ENCODE measurements at regions not wholly inside any gene's neighbourhood (a gene's known extent, or its start where the extent isn't known, plus 50 kb on each side); places are given as distances from the start of the nearest gene placed in this dataset.
"Not testable (repeated sequence)": the region's sequence is repeated elsewhere in the genome, so short reads cannot be mapped to it uniquely, and the experiment has no call there.

DNA sequence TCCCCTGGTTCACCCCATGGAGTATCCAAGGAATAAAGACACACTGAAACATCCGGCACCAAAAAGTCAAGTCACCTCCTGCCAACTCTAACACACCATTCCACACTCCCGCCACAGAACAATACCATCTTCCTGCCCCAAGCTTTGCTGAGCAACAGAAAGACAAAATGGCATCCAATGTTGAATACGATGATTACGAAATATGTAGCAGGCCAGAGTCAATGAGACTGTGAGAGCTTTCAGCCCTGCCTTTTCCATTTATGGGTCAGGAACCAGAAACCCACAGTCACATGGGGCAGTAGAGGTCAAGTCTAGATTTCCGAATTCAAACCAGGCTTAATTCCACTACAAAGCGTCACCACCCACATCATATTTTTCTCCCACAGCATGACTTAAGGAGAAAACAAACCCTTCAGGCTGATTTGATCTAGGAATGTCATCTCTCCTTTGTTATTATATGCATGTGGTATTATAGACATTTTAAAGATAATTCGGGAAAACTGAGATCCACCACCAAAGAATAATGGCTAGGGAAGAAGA is 249.8 kb downstream of the SETD4 start:
- DNase-seq (ENCODE audit: low read depth): no peak

DNA sequence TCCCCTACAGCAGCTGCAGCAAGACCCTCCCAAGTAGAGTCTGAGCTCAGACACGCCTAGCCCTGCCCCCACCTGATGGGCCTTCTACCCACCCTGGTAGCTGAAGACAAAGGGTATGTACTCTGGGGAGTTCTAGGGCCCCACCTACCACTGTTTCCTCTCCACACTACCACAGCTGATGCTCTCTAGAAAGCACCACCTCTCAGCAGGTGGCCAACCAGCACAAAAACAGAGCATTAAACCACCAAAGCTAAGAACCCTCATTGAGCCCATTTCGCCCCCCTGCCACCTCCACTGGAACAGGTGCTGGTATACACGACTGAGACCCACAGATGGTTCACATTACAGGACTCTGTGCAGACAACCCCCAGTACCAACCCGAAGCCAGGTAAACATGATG is 258.9 kb downstream of the SETD4 start:
- no peak for DNase-seq (ENCODE audit: low read depth)

DNA sequence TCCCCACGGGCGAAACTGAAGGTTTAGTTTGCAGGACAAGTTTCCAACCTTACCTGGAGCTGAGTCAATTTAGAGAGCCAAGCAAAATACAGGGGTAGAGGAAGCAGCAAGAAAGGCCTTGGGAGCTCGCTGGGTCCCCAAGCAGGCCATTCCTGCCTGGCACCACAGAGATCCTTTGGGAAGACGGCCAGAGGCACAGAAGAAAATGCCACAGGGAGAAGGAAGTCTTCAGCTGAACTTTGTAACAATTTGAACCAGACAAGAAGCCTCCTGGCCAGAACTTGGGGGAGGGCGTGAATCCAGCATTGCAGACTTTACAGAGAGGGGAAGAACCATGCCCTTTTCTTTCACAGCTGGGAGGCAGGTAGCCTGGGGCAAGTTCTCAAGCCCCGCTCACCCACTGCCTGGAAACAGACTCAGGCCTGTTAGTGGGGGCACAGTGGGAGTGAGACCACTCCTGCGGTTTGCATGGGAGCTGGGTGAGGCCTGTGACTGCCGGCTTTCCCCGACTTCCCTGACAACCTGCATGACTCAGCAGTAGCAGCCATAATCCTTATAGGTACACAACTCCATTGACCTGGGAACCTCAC is 259.4 kb downstream of the SETD4 start:
- DNase-seq (ENCODE audit: low read depth): not testable (repeated sequence)

DNA sequence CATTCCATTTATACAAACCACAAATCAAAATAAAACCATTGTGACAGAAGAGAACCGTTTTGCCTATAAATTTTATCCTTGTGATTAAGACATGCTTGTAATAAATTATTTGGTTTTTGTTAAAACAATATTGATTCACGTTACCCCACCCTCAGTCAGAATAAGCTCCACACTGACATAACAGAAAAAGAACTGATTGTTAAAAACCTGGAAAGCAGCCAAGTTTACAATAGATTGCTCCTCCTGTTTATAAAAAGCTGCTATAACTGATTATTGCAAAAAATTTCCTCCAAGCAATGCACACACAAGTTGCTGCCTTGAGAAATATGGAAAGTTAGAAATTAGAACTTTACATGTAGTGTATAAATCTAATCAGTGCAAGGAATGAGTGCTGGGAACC is 263.5 kb downstream of the SETD4 start:
- DNase-seq (ENCODE audit: low read depth): no peak

DNA sequence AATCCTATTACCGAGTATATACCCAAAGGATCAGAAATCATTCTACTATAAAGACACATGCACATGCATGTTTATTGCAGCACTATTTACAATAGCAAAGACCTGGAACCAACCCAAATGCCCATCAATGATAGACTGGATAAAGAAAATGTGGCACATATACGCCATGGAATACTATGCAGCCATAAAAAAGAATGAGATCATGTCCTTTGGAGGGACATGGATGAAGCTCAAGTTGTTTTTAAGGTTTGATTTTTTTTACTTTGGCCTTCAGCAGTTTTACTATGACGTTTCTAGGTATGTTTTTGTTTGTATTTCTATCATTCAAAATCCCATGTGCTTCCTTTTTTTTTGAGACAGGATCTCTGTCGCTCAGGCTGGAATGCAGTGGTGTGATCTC is 265.8 kb downstream of the SETD4 start:
- not testable (repeated sequence) for DNase-seq (ENCODE audit: low read depth)

DNA sequence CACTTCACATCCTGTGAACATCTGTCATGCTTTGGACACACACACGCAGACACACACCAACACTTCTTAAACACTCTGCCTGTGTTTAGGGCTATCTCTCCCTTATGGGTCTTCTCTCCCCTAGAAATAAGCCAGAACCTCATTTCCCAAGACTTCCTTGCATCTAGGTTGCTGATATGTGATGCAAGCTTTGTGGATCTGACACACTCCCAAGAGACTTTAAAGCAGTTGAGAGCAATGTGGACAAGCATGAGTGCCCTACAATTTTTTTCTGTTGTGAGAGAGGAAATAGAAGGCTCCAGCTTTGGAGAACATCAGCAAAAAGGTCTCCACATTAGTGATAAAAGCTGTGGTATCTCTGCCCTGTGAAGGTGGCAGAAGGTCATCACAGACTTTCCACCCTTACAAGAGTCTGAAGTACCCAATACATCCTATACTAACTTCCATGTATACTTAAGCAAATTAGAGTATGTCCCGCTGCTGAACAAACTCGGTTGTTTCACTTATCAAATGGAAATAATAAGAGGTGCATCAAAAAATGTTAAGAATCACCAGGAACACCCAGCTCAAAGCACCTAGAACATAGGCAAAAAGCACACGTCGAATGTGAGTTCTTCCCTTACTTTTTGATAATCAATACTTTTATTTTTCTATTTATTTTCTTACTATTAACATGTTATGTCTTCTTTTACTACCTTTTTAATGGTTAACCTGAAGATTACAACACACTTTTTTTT is 267.6 kb downstream of the SETD4 start:
- no peak for DNase-seq (ENCODE audit: low read depth)

DNA sequence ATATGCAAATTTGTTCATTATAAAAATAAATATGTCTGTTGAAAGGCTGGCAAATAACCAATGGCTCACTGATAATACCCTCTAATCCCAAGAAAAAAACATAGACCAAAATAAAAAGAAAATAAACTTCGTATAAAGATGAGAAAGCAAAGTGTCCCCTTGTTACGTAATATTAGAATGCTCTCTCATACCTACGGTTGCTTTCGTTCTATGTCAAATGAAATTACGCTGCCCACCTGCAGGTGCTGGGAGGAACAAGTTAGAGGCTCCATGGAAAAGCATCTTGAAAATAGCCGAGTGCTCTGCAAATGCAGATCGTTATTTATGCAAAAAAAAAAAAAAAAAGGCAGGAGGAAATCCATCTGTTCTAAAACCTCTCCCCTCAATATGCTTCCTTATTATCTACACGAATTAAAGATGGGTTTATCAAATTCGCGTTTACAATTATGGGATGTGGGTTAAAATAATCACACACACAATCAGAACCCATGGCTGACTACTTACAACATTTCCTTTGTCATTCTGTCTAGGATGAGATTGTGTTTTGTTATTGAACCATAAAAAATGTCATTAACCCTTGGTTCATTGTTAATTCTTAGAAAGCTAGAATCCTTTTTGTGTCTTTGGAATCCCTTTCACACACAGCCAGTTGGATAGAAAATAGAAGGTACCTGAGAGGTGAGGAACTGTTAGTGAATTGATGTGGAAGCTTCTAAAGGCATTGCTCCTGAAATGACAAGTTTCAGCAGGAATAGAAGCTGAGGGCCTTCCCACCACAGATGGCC is 268.6 kb downstream of the SETD4 start:
- DNase-seq (ENCODE audit: low read depth): no peak

DNA sequence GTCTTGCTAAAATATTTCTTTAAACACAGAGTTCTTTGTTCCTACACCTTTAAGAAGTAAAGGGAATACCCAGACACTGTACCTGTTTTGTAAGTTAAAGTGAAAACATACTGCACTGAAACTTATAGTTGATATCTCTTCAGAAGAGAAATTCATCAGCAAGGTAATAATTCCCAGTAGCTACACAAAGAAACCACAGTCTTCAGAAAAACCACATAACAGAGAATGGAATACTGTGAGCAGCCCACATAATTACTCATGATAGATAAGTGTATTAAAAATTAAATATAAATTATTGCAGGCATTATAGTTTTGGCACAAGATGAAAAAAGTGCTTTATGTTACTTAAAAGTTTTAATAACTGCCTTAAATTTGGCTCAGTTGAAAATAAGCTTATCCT is 276.6 kb downstream of the SETD4 start:
- no peak for DNase-seq (ENCODE audit: low read depth)

DNA sequence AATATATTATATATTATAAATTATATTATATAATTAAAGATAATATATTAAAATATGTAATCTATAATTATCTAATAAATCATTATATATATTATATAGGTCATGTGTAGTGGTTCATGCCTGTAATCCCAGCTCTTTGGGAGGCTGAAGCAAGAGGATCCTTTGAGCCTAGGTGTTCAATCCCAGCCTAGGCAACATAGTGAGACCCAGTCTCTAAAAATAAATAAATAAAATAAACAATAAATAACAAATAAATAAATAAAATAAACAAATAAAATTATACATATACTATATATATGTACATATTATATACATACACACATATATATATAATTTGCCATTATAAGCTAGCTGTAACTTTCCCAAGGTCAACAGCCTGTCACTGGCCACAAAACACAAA is 277.7 kb downstream of the SETD4 start:
- DNase-seq (ENCODE audit: low read depth): no peak

DNA sequence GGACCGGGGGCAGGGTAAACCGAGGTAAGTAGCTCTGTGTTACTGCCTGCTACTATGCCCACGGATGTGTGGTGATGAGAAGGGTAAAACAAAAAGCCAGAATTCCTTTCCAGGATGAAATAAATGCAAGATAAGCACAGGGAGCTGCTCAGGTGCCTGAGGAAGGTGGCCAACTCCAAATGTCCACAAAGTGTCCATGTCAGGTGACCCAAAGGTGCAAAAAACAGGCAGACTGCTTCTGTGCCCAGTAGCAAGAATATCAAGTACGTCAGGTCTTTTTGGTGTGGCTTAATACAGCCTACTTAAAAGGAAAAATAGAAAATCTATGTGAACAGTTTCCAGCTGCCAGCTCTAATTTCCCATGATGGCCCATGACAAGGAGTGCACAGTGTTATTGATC is 279.3 kb downstream of the SETD4 start:
- no peak for DNase-seq (ENCODE audit: low read depth)

DNA sequence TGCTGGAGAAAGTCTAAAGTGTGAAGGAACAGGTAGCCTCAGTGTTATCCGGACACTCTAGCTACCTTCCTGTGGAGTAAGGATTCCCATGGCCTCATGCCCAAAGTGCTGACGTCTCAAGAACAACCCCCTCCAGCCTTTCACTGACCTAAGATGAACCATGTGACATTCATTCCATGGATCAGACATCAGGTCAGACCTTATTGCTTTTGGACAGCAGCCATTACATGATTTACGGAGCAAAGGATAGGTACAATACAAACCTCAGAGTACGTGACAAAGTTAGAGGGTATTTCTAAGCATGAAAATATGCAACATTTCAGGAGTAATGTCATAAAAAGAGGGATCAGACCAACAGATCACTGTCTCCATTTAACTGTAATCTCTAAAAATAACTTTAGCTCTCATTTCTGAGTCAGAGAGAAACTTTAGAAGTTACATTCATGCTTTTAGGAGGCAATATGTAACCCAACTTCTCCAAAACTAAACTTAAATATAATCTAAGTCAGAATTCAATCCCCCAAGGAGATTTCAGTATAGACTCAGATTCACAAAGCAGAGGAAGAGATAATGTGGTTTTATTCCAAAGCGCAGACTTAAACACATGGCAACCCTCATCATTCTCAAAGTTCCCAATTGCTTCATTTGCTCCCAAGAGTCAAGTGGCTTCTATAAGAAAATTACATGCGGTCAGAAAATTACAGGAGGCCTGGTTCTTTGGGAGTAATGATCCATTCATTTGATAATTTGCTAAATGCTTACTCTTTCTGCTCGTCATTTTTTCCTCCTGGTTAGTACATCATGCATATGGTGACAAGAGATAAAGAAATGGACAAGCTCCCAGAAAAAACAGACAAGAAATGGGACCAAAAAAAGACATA is 280.4 kb downstream of the SETD4 start:
- DNase-seq (ENCODE audit: low read depth): peak; percentile 73

DNA sequence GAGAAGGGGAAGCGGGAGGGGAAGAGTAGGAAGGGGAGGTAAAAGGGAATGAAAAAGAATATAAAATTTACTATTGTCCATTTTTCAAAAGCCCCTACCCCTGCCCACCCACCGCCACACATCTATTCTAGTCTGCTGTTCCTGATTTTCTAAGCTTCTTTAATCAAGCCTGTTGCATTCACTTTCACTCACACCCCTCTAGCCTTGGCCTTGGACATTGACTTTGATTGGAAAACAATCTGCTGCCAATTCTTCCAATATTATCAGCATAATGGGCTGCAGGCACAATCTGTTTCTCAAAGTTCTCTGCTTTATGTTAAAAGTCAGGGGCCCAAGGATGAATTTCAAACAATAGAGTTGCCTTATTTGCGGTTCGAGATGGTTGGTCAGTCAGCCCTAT is 281.2 kb downstream of the SETD4 start:
- no peak for DNase-seq (ENCODE audit: low read depth)

DNA sequence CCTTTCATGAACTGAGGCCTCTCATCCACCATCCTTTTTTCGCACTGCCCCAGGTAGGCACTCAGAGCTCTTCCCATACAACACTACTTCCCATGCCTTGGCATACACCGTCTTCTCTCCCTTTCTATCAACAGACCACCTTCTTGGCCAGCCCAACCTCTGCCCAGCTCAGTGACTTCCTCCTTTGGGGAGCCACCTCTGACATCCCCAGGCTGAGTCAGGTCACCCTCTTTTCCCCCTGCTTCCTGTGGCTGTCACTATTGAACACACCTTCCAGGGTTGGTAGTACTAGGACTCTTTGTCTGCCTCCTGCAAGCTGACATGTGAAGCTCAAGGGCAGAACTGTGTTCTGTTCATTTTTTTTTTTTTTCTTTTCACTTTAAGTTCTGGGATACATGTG is 283.2 kb downstream of the SETD4 start:
- DNase-seq (ENCODE audit: low read depth): no peak

DNA sequence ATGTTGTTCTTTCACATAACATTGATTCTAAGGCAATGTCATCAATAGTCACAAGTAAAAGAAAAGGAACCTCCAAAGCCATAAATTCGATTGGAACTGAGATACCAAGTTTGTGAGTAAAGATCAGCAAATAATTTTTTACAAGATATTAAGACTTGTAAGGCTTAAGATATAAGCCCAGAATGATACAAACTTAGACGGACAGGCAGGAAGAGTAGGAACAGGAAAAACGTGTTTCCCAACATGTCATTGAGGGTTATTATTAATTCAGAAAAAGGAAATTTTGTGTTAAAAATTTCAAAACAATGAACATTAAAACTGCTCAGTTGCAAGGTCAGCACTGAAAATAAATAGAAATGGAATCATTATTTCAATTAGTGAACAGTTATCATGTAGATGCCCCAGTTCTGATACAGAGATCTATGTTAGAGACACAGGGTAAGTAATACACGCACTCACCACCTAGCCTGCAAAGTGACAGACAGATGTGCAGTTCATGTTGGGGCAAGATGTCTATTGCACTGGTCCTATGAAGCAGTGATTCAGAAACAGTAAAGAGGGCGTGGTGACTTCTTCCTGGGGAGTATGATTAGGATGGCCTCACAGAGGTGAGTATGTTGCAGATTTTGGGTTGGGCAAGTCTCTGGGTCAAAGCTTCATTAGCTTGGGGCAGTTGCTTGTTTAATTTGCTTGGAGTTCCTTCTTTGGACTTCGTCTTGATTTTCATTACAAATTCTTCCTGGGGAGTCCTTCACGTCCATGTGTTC is 284.4 kb downstream of the SETD4 start:
- DNase-seq (ENCODE audit: low read depth): no peak

DNA sequence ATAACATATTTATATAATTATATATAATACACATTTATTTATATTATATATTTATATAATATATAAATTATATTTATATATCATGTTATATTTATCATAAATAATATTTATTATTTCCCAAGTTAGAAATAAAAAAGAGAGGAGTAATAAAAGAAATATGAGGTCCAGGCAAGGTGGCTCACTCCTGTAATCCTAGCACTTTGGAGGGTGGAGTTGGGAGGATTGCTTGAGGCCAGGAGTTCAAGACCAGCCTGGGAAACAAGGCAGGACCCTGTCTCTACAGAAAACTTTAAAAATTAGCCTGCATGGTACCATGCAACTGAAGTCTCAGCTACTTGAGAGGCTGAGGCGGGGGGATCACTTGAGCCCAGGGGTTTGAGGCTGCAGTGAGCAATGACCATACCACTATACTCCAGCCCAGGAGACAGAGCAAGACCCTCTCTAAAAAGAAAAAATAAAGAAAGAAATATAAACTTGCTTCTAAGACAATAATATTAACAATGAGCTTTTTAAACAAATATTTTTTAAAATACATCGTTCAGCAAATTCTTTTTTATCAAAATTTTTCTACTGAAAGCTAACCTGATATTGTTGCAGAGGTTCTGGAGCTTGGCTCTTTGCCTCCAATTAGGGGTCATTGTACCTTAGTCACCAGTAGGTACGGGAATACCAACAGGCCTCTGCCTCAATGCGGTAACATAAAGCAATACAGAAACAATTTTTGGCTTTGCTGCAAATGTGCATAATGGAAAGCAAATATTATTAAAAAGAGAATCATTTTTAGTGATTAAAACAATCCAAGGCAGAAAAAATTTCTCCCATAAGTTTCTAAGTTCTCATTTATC is 290.0 kb downstream of the SETD4 start:
- DNase-seq (ENCODE audit: low read depth): no peak

DNA sequence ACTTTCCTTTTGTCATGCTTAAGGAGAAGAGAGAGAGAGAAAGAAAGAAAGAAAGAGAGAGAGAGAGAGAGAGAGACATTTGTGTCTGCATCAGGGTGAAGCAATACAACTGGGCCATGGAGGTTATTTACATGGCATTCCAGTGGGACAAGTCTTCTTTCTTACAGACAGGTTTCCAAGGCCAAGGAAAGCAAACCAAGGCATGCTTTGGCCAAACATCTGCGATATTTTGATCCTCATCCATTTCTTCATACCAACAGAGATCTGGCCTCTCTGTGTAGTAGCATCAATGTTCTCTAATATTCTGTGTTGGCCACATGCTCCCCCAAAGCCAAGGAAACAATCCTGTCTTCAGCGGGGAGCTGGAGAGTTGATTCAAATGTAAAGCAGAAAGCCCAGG is 292.1 kb downstream of the SETD4 start:
- no peak for DNase-seq (ENCODE audit: low read depth)

DNA sequence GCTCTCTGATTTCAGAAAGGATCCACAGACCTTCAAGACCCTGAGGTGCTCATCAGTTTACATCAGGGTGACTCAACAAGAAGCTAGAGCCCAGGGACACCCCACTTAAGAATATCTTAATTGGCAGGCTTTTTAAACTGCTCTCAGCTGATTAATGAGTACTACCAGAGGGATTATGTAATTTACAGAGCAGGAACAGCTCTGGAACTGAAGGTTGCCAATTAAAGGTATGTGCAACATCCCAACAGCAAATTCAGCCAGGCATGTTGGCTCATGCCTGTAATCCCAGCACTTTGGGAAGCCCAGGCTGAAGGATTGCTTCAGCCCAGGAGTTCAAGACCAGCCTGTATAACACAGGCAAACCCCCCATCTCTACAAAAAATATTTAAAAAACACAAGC is 295.7 kb downstream of the SETD4 start:
- no peak for DNase-seq (ENCODE audit: low read depth)

DNA sequence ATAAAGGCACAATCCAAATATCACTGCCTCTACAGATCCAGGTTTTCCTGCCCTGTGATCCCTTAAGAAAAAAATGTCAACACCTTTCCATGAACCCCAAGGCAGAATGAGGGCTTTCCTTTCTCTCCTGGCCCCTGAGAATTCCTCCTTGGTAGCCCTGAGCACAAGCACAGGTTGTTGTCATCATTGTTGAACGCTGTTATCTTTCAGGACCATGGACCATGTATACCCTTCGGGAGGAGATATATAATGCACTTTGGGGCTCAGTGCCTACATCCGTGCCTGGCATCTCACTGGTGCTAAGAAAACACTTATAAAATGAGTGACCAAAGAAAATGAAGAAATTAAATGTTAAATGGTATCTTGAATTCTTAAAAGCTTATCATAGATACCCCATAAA is 296.2 kb downstream of the SETD4 start:
- no peak for DNase-seq (ENCODE audit: low read depth)

DNA sequence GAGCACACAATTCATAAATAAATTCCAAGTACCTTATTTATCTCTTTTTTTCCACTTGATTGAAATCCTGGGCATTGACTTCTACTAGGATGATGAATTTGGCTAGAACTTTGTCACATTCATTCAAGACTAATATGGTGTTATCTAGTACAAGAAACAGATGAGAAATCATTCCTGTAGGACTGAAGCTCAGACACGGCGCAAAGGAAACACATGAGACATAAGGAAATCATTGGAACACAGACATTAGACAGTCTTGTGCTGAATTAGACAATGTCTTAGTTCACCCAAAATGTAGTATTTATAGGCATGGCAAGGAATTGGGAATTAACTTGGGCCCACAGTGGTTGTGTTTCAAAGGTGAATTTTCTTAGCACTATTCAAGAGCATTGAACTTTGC is 305.7 kb downstream of the SETD4 start:
- DNase-seq (ENCODE audit: low read depth): no peak

DNA sequence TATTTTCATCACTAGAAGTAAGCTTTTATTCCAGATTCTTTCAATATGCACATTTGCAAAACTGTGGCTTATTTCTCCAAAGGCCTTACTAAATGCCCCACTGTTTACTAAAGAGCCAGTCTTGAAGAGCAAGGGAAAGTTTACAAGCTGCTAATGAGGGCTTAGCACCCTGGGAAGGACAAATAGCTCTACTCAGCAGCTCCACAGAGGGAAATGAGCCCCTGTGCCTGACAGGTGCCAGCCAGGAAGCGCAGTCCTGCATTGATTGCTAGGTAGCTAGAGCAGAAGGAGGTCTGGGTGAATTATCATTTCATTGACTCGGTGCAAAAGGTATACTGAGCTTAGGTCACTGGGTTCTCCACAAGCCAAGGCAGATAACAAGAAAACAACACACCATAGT is 307.0 kb downstream of the SETD4 start:
- DNase-seq (ENCODE audit: low read depth): no peak

Data from HT1080 (cell line).